PC-9 (cell line): ENCODE measurements at regions not wholly inside any gene's neighbourhood (a gene's known extent, or its start where the extent isn't known, plus 50 kb on each side); places are given as distances from the start of the nearest gene placed in this dataset.

Experiments
- BruUV-seq: library from RNA; stranded (reverse); fragments of 400-500 nt; replicated peaks from 2 replicates; lab custom pipeline; 2021; lab: Mats Ljungman, UMichigan
- CTCF ChIA-PET: fragments of 300-600 bp; sonication (Branson Sonifier 250); formaldehyde crosslinking; loops from one replicate; lab custom pipeline; 2022; ENCODE audit warnings: antibody characterized with exemption; lab: Charles Lee
- POLR2A ChIA-PET: fragments of 300-600 bp; sonication (Branson Sonifier 250); formaldehyde crosslinking; loops from one replicate; lab custom pipeline; 2022; ENCODE audit warnings: antibody characterized with exemption; ENCODE audit not compliant: unreplicated experiment; lab: Charles Lee
- DNase-seq, 2 experiments: peaks; one replicate each; pipeline versions ENCODE4 v3.0.0 to v3.0.0-alpha.2; 2015 to 2022; ENCODE audit warnings: mixed read lengths in 1 of 2
- H2AFZ ChIP-seq: fragments of 200-600 bp; sonication (generic); 2 replicates; pipeline ENCODE4 v1.8.1; 2017; ENCODE audit warnings: antibody characterized with exemption
- H3F3A ChIP-seq: fragments of 200-600 bp; sonication (generic); 2 replicates; pipeline ENCODE4 v1.8.1; 2017; ENCODE audit warnings: antibody characterized with exemption, mild to moderate bottlenecking, low read depth; ENCODE audit not compliant: insufficient read depth
- H3K27ac ChIP-seq: fragments of 200-600 bp; sonication (generic); 2 replicates; pipeline ENCODE4 v1.6.1; 2016; ENCODE audit warnings: mixed run types
- H3K27me3 ChIP-seq: fragments of 200-600 bp; sonication (generic); 2 replicates; pipeline ENCODE4 v1.6.1; 2016; ENCODE audit warnings: low read depth, mixed run types; ENCODE audit not compliant: insufficient read depth
- H3K36me3 ChIP-seq: fragments of 200-600 bp; sonication (generic); 2 replicates; pipeline ENCODE4 v1.6.1; 2016; ENCODE audit warnings: low read depth, mixed run types
- H3K4me1 ChIP-seq: fragments of 200-600 bp; sonication (generic); replicated peaks from 2 replicates; pipeline ENCODE4 v1.6.1; 2016; ENCODE audit warnings: mixed run types; ENCODE audit not compliant: insufficient read depth
- H3K4me2 ChIP-seq: fragments of 200-600 bp; sonication (generic); 2 replicates; pipeline ENCODE4 v1.6.1; 2017; ENCODE audit warnings: mixed run types
- H3K4me3 ChIP-seq: fragments of 200-600 bp; sonication (generic); 2 replicates; pipeline ENCODE4 v1.6.1; 2016; ENCODE audit warnings: mixed run types
- H3K79me2 ChIP-seq: fragments of 200-600 bp; sonication (generic); 2 replicates; pipeline ENCODE4 v1.6.1; 2017; ENCODE audit warnings: low read depth, mixed run types
- H3K9me2 ChIP-seq: fragments of 200-600 bp; sonication (generic); 2 replicates; pipeline ENCODE4 v1.8.1; 2017; ENCODE audit warnings: mild to moderate bottlenecking; ENCODE audit not compliant: insufficient read depth
- H3K9me3 ChIP-seq: fragments of 200-600 bp; sonication (generic); 2 replicates; pipeline ENCODE4 v1.8.1; 2016; ENCODE audit warnings: low read depth; ENCODE audit not compliant: insufficient read depth
- H4K20me1 ChIP-seq: fragments of 200-600 bp; sonication (generic); 2 replicates; pipeline ENCODE4 v1.8.1; 2017; ENCODE audit not compliant: insufficient read depth
- EZH2 ChIP-seq: fragments of 200-600 bp; sonication (generic); IDR thresholded peaks from 2 replicates; pipeline ENCODE4 v1.8.0; 2017; ENCODE audit warnings: antibody characterized with exemption, low read depth
- intact Hi-C: fragments of 100-400 bp; cut with micrococcal nuclease; formaldehyde crosslinking; loops from one replicate; pipeline ENCODE4 v1.10.0; 2022; ENCODE audit not compliant: unreplicated experiment
- TF ChIP-seq, protein P1 (sequence below): fragments of 200-600 bp; sonication (generic); conservative IDR thresholded peaks from 2 replicates; pipeline ENCODE4 v1.6.1; 2017; ENCODE audit warnings: mixed run types, antibody characterized with exemption, mild to moderate bottlenecking, moderate library complexity

- Histone ChIP-seq H3K4me1 (no peaks in the 10 kb centered on the region), H3K4me3 (no peak overlapping the region), H3K27ac (no peak overlapping the region), H3K4me2 (no peak overlapping the region), H2AFZ (no peak overlapping the region), H3K79me2 (no peaks in the 10 kb centered on the region), H4K20me1 (0 out of 2 replicates have a peak, but pooled peaks cover under 1% of the 10 kb centered on the region), H3K27me3 (peaks cover 50% of the 10 kb centered on the region), H3F3A (no peaks in the 10 kb centered on the region), H3K9me3 (no peaks in the 10 kb centered on the region), H3K9me2 (no peaks in the 10 kb centered on the region), H3K36me3 (no peaks in the 10 kb centered on the region)
- intact Hi-C loops = loop anchor here (10.0 kb wide), 2 partner anchors 433 to 1353 kb away; no protein-coding TSS in a partner anchor
- CTCF ChIA-PET = interaction anchor here (0.6 kb wide), 1 partner anchor 543 kb away, joined by 3 read pairs; no protein-coding TSS in a partner anchor
- no TSS peak for BruUV-seq
- POLR2A ChIA-PET = interaction anchor here (0.6 kb wide), 1 partner anchor 170 kb away, joined by 7 read pairs; no protein-coding TSS in a partner anchor
- TF ChIP-seq, protein P1, sequence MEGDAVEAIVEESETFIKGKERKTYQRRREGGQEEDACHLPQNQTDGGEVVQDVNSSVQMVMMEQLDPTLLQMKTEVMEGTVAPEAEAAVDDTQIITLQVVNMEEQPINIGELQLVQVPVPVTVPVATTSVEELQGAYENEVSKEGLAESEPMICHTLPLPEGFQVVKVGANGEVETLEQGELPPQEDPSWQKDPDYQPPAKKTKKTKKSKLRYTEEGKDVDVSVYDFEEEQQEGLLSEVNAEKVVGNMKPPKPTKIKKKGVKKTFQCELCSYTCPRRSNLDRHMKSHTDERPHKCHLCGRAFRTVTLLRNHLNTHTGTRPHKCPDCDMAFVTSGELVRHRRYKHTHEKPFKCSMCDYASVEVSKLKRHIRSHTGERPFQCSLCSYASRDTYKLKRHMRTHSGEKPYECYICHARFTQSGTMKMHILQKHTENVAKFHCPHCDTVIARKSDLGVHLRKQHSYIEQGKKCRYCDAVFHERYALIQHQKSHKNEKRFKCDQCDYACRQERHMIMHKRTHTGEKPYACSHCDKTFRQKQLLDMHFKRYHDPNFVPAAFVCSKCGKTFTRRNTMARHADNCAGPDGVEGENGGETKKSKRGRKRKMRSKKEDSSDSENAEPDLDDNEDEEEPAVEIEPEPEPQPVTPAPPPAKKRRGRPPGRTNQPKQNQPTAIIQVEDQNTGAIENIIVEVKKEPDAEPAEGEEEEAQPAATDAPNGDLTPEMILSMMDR = no peak
- TF ChIP-seq EZH2 = no peak
- DNase-seq = no peak
These were observed 73.7 kb upstream of the PRR5 start for GRCh38 chr22:44628273-44628672.

GRCh38 chr22:44627521-44628139, 74.4 kb upstream of the PRR5 start:
- no peaks in the 10 kb centered on the region for H3K9me2 ChIP-seq
- BruUV-seq = no TSS peak
- H2AFZ ChIP-seq = no peak overlapping the region
- no peaks in the 10 kb centered on the region for H3K36me3 ChIP-seq
- H3K27ac ChIP-seq = no peak overlapping the region
- DNase-seq = no peak
- H4K20me1 ChIP-seq = 0 out of 2 replicates have a peak, but pooled peaks cover 3% of the 10 kb centered on the region
- ChIA-PET CTCF (interaction anchor here (0.5 to 1.1 kb wide), 3 partner anchors 57 to 1371 kb away, joined by 4 to 5 read pairs (median 5); no protein-coding TSS in a partner anchor), POLR2A (interaction anchor here (0.6 kb wide), 1 partner anchor 171 kb away, joined by 7 read pairs; no protein-coding TSS in a partner anchor)
- no peak overlapping the region for H3K4me2 ChIP-seq
- peaks cover 46% of the 10 kb centered on the region for H3K27me3 ChIP-seq
- no peak overlapping the region for H3K4me3 ChIP-seq
- no peaks in the 10 kb centered on the region for H3K79me2 ChIP-seq
- intact Hi-C loops = loop anchor here (10.0 kb wide), 2 partner anchors 433 to 1353 kb away; no protein-coding TSS in a partner anchor
- no peaks in the 10 kb centered on the region for H3F3A ChIP-seq
- TF ChIP-seq, protein P1 = no peak
- no peak for TF ChIP-seq EZH2
- no peaks in the 10 kb centered on the region for H3K9me3 ChIP-seq
- no peaks in the 10 kb centered on the region for H3K4me1 ChIP-seq

GRCh38 chr22:44625981-44626687, 75.9 kb upstream of the PRR5 start:
- CTCF ChIA-PET = interaction anchor here (0.6 to 1.1 kb wide), 8 partner anchors 30 to 740 kb away, joined by 3 to 9 read pairs (median 4); no protein-coding TSS in a partner anchor
- Histone ChIP-seq H3K27me3 (peaks cover 35% of the 10 kb centered on the region), H3K36me3 (no peaks in the 10 kb centered on the region), H3K9me2 (no peaks in the 10 kb centered on the region), H2AFZ (no peak overlapping the region), H3F3A (no peaks in the 10 kb centered on the region), H3K4me1 (no peaks in the 10 kb centered on the region), H4K20me1 (0 out of 2 replicates have a peak, but pooled peaks cover 3% of the 10 kb centered on the region), H3K9me3 (no peaks in the 10 kb centered on the region), H3K27ac (no peak overlapping the region), H3K4me3 (no peak overlapping the region), H3K79me2 (no peaks in the 10 kb centered on the region), H3K4me2 (no peak overlapping the region)
- intact Hi-C loops = loop anchor here (1.0 to 10.0 kb wide), 4 partner anchors 431 to 1351 kb away; no protein-coding TSS in a partner anchor
- no TSS peak for BruUV-seq
- POLR2A ChIA-PET = interaction anchor here (0.7 kb wide), 1 partner anchor 632 kb away, joined by 3 read pairs; no protein-coding TSS in a partner anchor
- peak in 1 of 2 experiments; percentile 74 for DNase-seq
- TF ChIP-seq, protein P1 = peak; percentile 99
- TF ChIP-seq EZH2 = no peak
